ENCODE measurements at regions not wholly inside any gene's neighbourhood (a gene's known extent, or its start where the extent isn't known, plus 50 kb on each side); places are given as distances from the start of the nearest gene placed in this dataset.

DNA sequence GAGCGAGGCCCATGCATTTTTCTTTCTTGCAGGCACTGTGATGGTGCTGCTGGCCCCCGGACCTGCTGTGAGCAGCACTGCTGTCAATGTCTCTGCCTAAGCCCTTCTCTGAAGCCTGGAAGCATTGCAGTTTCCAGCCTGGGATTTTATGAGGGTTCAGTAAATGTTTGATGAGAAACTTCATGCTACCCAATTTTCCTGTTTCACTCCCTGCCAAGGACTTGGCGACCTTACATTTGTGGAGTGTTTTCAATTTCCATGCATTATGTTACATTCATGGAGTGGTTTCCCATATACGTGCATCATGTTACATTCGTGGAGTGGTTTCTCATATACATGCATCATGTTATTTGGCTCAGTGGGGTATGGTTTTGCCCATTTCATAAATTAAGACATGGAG, 90.7 kb upstream of the PTCH1 start (continued):
- TF ChIP-seq, protein P1, sequence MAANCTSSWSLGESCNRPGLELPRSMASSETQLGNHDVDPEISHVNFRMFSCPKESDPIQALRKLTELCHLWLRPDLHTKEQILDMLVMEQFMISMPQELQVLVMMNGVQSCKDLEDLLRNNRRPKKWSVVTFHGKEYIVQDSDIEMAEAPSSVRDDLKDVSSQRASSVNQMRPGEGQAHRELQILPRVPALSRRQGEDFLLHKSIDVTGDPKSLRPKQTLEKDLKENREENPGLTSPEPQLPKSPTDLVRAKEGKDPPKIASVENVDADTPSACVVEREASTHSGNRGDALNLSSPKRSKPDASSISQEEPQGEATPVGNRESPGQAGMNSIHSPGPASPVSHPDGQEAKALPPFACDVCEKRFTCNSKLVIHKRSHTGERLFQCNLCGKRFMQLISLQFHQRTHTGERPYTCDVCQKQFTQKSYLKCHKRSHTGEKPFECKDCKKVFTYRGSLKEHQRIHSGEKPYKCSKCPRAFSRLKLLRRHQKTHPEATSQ (tag by site-specific recombination; IDR thresholded peaks at IDR 0.05), result no peak
- TF ChIP-seq ZNF544 (tag by site-specific recombination; IDR thresholded peaks at IDR 0.05), result no peak

DNA sequence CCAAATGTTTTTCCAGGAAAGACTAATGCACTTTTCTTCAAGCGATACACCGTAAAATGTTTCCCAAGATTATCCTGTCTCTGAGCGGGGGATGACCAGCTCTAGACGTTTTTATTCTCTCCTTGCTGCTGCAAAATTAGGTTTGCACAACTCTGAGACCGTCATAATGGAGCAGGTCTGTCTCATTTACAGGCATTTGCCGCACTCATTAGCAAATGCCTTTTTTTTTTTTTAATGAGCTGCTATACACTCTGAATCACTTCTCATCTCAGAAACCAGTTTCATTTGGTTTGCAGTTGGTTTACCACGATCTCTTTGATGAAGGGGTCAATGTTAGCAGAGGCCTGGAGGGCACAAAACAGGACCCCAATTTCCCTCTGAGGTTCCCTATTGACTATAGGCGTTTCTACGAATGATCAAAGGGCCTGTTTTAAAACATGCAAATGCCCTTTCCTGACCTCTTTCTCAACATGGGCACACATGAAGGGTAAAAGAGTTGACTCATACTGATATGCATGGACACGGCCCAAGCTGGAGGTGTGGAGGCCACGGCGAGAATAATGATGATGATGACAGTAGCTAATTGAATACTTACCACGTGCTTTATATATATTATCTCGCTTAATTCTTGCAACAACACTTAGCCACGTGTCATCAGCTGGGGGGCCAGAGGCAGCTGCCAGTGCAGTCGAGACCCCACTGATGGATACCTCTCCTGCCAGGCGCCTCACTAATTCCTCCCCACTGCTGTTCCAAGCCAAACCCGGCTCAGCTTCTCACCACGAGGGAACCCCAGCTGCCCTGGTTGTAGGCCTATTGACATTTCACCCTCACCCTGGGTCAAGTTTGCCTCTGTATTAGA, 89.9 kb upstream of the PTCH1 start:
- no peaks in the 10 kb centered on the region for H3K9me3 ChIP-seq (ENCODE audit: control insufficient read depth, insufficient read depth, low read depth, low read length)
- TF ChIP-seq FEZF1 (tag by site-specific recombination; IDR thresholded peaks at IDR 0.05) (no peak), ZNF221 (tag by site-specific recombination; IDR thresholded peaks at IDR 0.05; ENCODE audit: borderline replicate concordance) (no peak), ZNF433 (tag by site-specific recombination; IDR thresholded peaks at IDR 0.05; ENCODE audit: low read depth) (no peak), ZNF302 (tag by site-specific recombination; IDR thresholded peaks at IDR 0.05; ENCODE audit: low read depth) (no peak)
- TF ChIP-seq, protein P2, sequence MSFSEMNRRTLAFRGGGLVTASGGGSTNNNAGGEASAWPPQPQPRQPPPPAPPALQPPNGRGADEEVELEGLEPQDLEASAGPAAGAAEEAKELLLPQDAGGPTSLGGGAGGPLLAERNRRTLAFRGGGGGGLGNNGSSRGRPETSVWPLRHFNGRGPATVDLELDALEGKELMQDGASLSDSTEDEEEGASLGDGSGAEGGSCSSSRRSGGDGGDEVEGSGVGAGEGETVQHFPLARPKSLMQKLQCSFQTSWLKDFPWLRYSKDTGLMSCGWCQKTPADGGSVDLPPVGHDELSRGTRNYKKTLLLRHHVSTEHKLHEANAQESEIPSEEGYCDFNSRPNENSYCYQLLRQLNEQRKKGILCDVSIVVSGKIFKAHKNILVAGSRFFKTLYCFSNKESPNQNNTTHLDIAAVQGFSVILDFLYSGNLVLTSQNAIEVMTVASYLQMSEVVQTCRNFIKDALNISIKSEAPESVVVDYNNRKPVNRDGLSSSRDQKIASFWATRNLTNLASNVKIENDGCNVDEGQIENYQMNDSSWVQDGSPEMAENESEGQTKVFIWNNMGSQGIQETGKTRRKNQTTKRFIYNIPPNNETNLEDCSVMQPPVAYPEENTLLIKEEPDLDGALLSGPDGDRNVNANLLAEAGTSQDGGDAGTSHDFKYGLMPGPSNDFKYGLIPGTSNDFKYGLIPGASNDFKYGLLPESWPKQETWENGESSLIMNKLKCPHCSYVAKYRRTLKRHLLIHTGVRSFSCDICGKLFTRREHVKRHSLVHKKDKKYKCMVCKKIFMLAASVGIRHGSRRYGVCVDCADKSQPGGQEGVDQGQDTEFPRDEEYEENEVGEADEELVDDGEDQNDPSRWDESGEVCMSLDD (tag by site-specific recombination; IDR thresholded peaks at IDR 0.05), result no peak
- TF ChIP-seq, protein P3, sequence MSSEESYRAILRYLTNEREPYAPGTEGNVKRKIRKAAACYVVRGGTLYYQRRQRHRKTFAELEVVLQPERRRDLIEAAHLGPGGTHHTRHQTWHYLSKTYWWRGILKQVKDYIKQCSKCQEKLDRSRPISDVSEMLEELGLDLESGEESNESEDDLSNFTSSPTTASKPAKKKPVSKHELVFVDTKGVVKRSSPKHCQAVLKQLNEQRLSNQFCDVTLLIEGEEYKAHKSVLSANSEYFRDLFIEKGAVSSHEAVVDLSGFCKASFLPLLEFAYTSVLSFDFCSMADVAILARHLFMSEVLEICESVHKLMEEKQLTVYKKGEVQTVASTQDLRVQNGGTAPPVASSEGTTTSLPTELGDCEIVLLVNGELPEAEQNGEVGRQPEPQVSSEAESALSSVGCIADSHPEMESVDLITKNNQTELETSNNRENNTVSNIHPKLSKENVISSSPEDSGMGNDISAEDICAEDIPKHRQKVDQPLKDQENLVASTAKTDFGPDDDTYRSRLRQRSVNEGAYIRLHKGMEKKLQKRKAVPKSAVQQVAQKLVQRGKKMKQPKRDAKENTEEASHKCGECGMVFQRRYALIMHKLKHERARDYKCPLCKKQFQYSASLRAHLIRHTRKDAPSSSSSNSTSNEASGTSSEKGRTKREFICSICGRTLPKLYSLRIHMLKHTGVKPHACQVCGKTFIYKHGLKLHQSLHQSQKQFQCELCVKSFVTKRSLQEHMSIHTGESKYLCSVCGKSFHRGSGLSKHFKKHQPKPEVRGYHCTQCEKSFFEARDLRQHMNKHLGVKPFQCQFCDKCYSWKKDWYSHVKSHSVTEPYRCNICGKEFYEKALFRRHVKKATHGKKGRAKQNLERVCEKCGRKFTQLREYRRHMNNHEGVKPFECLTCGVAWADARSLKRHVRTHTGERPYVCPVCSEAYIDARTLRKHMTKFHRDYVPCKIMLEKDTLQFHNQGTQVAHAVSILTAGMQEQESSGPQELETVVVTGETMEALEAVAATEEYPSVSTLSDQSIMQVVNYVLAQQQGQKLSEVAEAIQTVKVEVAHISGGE (tag by site-specific recombination; conservative IDR thresholded peaks at IDR 0.05; ENCODE audit: low read depth), result no peak
- ChIA-PET CTCF (interaction anchor here (0.6 to 1.1 kb wide), 2 partner anchors 342 to 686 kb away, joined by 3 read pairs; no protein-coding TSS in a partner anchor), POLR2A (interaction anchor here (0.6 kb wide), 1 partner anchor 1270 kb away, joined by 3 read pairs; no protein-coding TSS in a partner anchor)
- no peaks in the 10 kb centered on the region for H3K4me1 ChIP-seq (ENCODE audit: control insufficient read depth, insufficient read depth, low read length)
- H3K4me3 ChIP-seq (ENCODE audit: low read depth, low read length), result no peak overlapping the region
- no peaks in the 10 kb centered on the region for H3K36me3 ChIP-seq (ENCODE audit: control insufficient read depth in 2 of 2, insufficient read depth in 1 of 2, low read length in 2 of 2)
- no peak overlapping the region for H3K27ac ChIP-seq (ENCODE audit: extremely low read depth, low read depth, low read length)

DNA sequence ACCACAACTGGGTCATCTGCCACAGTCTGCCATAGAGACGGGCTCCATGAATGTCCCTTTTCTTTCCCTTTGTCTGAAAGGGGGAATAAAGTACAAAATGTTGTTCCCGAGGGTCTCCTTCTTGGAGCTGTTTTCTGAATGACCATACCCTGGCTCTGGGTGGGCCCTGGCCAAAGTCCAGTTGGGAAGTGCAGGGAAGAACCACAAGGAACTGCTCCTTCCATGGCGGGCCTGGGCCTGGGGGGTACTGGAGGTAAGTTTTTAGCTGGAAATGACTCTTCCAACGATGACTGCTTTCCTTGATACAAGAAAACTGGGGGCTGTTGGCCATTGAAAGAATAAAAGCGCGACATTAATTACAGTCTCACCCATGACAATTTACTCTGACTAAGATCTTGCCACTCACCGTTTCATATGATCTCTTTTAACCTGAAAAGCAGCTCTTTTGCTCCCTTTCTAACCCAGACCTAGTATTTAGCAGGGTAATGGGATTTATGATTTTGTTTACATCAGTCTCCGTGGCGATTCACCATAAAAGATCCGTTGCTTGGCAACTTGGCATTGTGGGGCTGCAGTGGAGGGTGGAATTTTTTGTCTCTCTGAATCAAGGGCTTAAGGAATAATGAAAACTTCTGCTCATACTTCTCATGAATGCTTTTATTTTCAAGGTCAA, 89.2 kb upstream of the PTCH1 start:
- H3K4me3 ChIP-seq (ENCODE audit: low read depth, low read length), result no peak overlapping the region
- H3K9me3 ChIP-seq (ENCODE audit: control insufficient read depth, insufficient read depth, low read depth, low read length), result no peaks in the 10 kb centered on the region
- no peaks in the 10 kb centered on the region for H3K36me3 ChIP-seq (ENCODE audit: control insufficient read depth in 2 of 2, insufficient read depth in 1 of 2, low read length in 2 of 2)
- CTCF ChIA-PET, result interaction anchor here (0.6 to 1.1 kb wide), 3 partner anchors 341 to 687 kb away, joined by 3 to 4 read pairs (median 3); no protein-coding TSS in a partner anchor
- H3K4me1 ChIP-seq (ENCODE audit: control insufficient read depth, insufficient read depth, low read length), result no peaks in the 10 kb centered on the region
- POLR2A ChIA-PET, result no interaction called here
- H3K27ac ChIP-seq (ENCODE audit: extremely low read depth, low read depth, low read length), result no peak overlapping the region
- TF ChIP-seq ZFP37 (tag by site-specific recombination; IDR thresholded peaks at IDR 0.05), result no peak
- peak; percentile 75 for TF ChIP-seq MYNN (tag by site-specific recombination; IDR thresholded peaks at IDR 0.05; ENCODE audit: borderline replicate concordance)
